Keratinocyte (primary cell): ENCODE measurements at regions not wholly inside any gene's neighbourhood (a gene's known extent, or its start where the extent isn't known, plus 50 kb on each side); places are given as distances from the start of the nearest gene placed in this dataset.

Experiments
- DNase-seq: peaks from one replicate; pipeline ENCODE4 v3.0.0-alpha.2; 2011; ENCODE audit warnings: low read depth, missing footprints, low spot score
- FAIRE-seq: peaks from 2 replicates; lab custom pipeline; 2011; peaks lifted over from hg19 to GRCh38; lab: Jason Lieb, UNC
- H2AFZ ChIP-seq: 2 replicates; pipeline ENCODE4 v1.6.0; 2012; ENCODE audit warnings: low read length, control low read depth, inconsistent platforms; ENCODE audit not compliant: control insufficient read depth
- H3K27ac ChIP-seq: 2 replicates; pipeline ENCODE4 v1.5.1; 2011; ENCODE audit warnings: low read length; ENCODE audit not compliant: control insufficient read depth, insufficient read depth
- H3K27me3 ChIP-seq: 3 replicates; pipeline ENCODE4 v1.6.0; 2011; ENCODE audit warnings: low read length; ENCODE audit not compliant: control insufficient read depth, insufficient read depth; ENCODE audit errors: extremely low read depth
- H3K36me3 ChIP-seq, 2 experiments: 2 replicates in 1 of 2; 3 replicates in 1 of 2; pipeline ENCODE4 v1.5.1; 2011; ENCODE audit warnings: low read length in 2 of 2, mild to moderate bottlenecking in 1 of 2; ENCODE audit not compliant: control insufficient read depth in 2 of 2, insufficient read depth in 2 of 2; ENCODE audit errors: extremely low read depth in 1 of 2
- H3K4me1 ChIP-seq: 3 replicates; pipeline ENCODE4 v1.5.1; 2011; ENCODE audit warnings: low read length; ENCODE audit not compliant: control insufficient read depth, insufficient read depth; ENCODE audit errors: extremely low read depth
- H3K4me2 ChIP-seq: 3 replicates; pipeline ENCODE4 v1.6.0; 2011; ENCODE audit warnings: low read depth, low read length; ENCODE audit not compliant: control insufficient read depth, insufficient read depth; ENCODE audit errors: extremely low read depth
- H3K4me3 ChIP-seq, 3 experiments: fragments of 200-600 bp in 1 of 3; sonication (generic) in 1 of 3; 2 replicates in 2 of 3; 3 replicates in 1 of 3; pipeline ENCODE4 v1.5.1; 2011 to 2016; ENCODE audit warnings: low read length in 3 of 3, mild to moderate bottlenecking in 3 of 3, control low read depth in 2 of 3, inconsistent platforms in 1 of 3, low read depth in 1 of 3, mixed read lengths in 1 of 3, mixed run types in 1 of 3, moderate library complexity in 1 of 3; ENCODE audit not compliant: control insufficient read depth in 2 of 3, insufficient read depth in 2 of 3; ENCODE audit errors: extremely low read depth in 1 of 3
- H3K79me2 ChIP-seq: 2 replicates; pipeline ENCODE4 v1.6.0; 2012; ENCODE audit warnings: low read length; ENCODE audit not compliant: control insufficient read depth, insufficient read depth
- H3K9ac ChIP-seq: 3 replicates; pipeline ENCODE4 v1.6.0; 2011; ENCODE audit warnings: low read length; ENCODE audit not compliant: control insufficient read depth, insufficient read depth; ENCODE audit errors: extremely low read depth
- H3K9me1 ChIP-seq: 3 replicates; pipeline ENCODE4 v1.6.0; 2011; ENCODE audit warnings: low read length; ENCODE audit not compliant: control insufficient read depth, insufficient read depth; ENCODE audit errors: extremely low read depth
- H3K9me3 ChIP-seq: 2 replicates; pipeline ENCODE4 v1.5.1; 2012; ENCODE audit warnings: low read depth, low read length; ENCODE audit not compliant: control insufficient read depth
- H4K20me1 ChIP-seq: 3 replicates; pipeline ENCODE4 v1.6.0; 2011; ENCODE audit warnings: low read length; ENCODE audit not compliant: control insufficient read depth, insufficient read depth; ENCODE audit errors: extremely low read depth
- CTCF ChIP-seq, 3 experiments: IDR thresholded peaks in 1 of 3; conservative IDR thresholded peaks in 1 of 3; optimal IDR thresholded peaks in 1 of 3; 2 replicates in 2 of 3; 3 replicates in 1 of 3; pipeline versions ENCODE3 to v1.5.1; 2011; ENCODE audit warnings: low read length in 3 of 3, mild to moderate bottlenecking in 3 of 3, moderate library complexity in 2 of 3, control low read depth in 1 of 3, inconsistent platforms in 1 of 3; ENCODE audit not compliant: insufficient read depth in 2 of 3; ENCODE audit errors: extremely low read depth in 1 of 3
- EZH2 ChIP-seq: IDR thresholded peaks from one replicate; pipeline ENCODE4 v1.6.1; 2012; ENCODE audit warnings: inconsistent platforms, mild to moderate bottlenecking, low read length, moderate library complexity
- dilution Hi-C: fragments of 300-500 bp; cut with MboI; formaldehyde crosslinking; loops from one replicate; pipeline ENCODE4 v1.7.0; 2020; ENCODE audit warnings: low sequenced_read_pairs; ENCODE audit not compliant: extremely low pct_ligation_motif_present

- Histone ChIP-seq H3K4me2 (no peak overlapping the region), H3K9ac (no peak overlapping the region), H4K20me1 (no peaks in the 10 kb centered on the region), H3K36me3 (no peaks in the 10 kb centered on the region), H3K4me3 (no peak overlapping the region), H3K9me3 (no peaks in the 10 kb centered on the region), H3K27me3 (no peaks in the 10 kb centered on the region), H3K27ac (no peak overlapping the region), H3K4me1 (no peaks in the 10 kb centered on the region), H2AFZ (no peak overlapping the region), H3K9me1 (no peaks in the 10 kb centered on the region), H3K79me2 (no peaks in the 10 kb centered on the region)
- TF ChIP-seq EZH2, result no peak
- TF ChIP-seq CTCF (optimal IDR thresholded peaks at IDR 0.05 in 1 of 3, IDR thresholded peaks at IDR 0.05 in 1 of 3, conservative IDR thresholded peaks at IDR 0.05 in 1 of 3; ENCODE audit: extremely low read depth in 1 of 3, insufficient read depth in 2 of 3, low read length in 3 of 3), result no peak
- DNase-seq (no peak), FAIRE-seq (no peak)
- dilution Hi-C loops, result no loop called here
Observed at GRCh38 chr5:29213475-29213874, 1980.0 kb upstream of the CDH6 start.

GRCh38 chr5:29208024-29208423 lies 1985.5 kb upstream of the CDH6 start:
- Histone ChIP-seq H3K9ac (no peak overlapping the region), H4K20me1 (no peaks in the 10 kb centered on the region), H3K27me3 (no peaks in the 10 kb centered on the region), H3K9me3 (no peaks in the 10 kb centered on the region), H3K9me1 (no peaks in the 10 kb centered on the region), H2AFZ (no peak overlapping the region), H3K4me1 (no peaks in the 10 kb centered on the region), H3K36me3 (no peaks in the 10 kb centered on the region), H3K79me2 (no peaks in the 10 kb centered on the region), H3K27ac (no peak overlapping the region), H3K4me2 (no peak overlapping the region), H3K4me3 (no peak overlapping the region)
- TF ChIP-seq CTCF (optimal IDR thresholded peaks at IDR 0.05 in 1 of 3, IDR thresholded peaks at IDR 0.05 in 1 of 3, conservative IDR thresholded peaks at IDR 0.05 in 1 of 3; ENCODE audit: extremely low read depth in 1 of 3, insufficient read depth in 2 of 3, low read length in 3 of 3) (no peak), EZH2 (no peak)
- no peak for FAIRE-seq
- DNase-seq, result no peak
- dilution Hi-C loops, result no loop called here
